ENCODE measurements at regions not wholly inside any gene's neighbourhood (a gene's known extent, or its start where the extent isn't known, plus 50 kb on each side); places are given as distances from the start of the nearest gene placed in this dataset.

DNA sequence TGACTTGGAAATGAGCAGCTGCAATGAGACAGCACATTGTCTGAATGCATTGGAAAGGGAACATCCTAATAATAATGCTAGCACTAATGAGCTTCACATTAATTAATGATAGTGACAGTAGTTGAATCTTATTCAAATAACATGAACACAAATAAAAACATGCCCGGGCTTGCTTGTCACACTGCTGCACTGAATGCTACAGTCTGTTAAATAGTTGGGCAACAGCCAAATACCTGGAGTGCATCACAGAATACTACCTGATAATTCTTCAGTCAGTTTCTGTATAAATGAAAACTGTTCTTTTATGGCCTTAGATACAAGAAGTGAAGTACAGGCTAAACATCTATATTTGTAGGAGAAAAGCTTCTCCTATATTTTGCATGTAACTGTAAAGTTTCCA is 458.7 kb downstream of the RNF144B start:
- Histone ChIP-seq H4K5ac (ENCODE audit: low read depth, low read length) (no peak overlapping the region), H3K4me1 (ENCODE audit: control insufficient read depth, insufficient read depth, low read length) (no peaks in the 10 kb centered on the region), H3K4me3 (ENCODE audit: insufficient read depth, low read depth, low read length) (no peak overlapping the region), H3K9me3 (ENCODE audit: control insufficient read depth, insufficient read depth, low read length) (peaks cover 2% of the 10 kb centered on the region), H3K9ac (ENCODE audit: low read depth, low read length) (no peak overlapping the region), H4K20me1 (ENCODE audit: insufficient read depth, low read length) (no peaks in the 10 kb centered on the region), H2AK9ac (replicated peaks; ENCODE audit: low read depth, low read length, poor library complexity) (no peak overlapping the region), H3K27me3 (ENCODE audit: control insufficient read depth, insufficient read depth, low read length) (no peaks in the 10 kb centered on the region), H3K4me2 (ENCODE audit: low read depth, low read length) (no peak overlapping the region), H2BK15ac (ENCODE audit: low read depth, low read length) (no peak overlapping the region), H3K27ac (ENCODE audit: insufficient read depth, low read length) (no peak overlapping the region), H3K18ac (ENCODE audit: low read depth, low read length) (no peak overlapping the region), H2AFZ (replicated peaks; ENCODE audit: low read length, poor library complexity) (no peak overlapping the region), H4K91ac (ENCODE audit: insufficient read depth, low read depth, low read length) (no peak overlapping the region), H3K4ac (ENCODE audit: low read depth, low read length) (no peak overlapping the region), H3K14ac (replicated peaks; ENCODE audit: low read depth, low read length) (no peak overlapping the region), H4K8ac (ENCODE audit: low read depth in 2 of 2, low read length in 2 of 2) (no peak overlapping the region), H3K36me3 (ENCODE audit: control insufficient read depth, insufficient read depth, low read length) (no peaks in the 10 kb centered on the region), H3K56ac (ENCODE audit: extremely low read depth, insufficient read depth, low read length) (no peak overlapping the region), H2AK5ac (ENCODE audit: low read depth, low read length) (no peak overlapping the region), H2BK5ac (ENCODE audit: low read depth, low read length, poor library complexity, severe bottlenecking) (no peak overlapping the region), H3K9me1 (ENCODE audit: insufficient read depth, low read length) (no peaks in the 10 kb centered on the region), H2BK20ac (ENCODE audit: low read depth, low read length) (no peak overlapping the region), H3K23ac (ENCODE audit: low read depth, low read length) (no peak overlapping the region), H3K79me1 (ENCODE audit: low read depth in 1 of 2, low read length in 2 of 2) (no peaks in the 10 kb centered on the region), H2BK120ac (ENCODE audit: low read depth, low read length) (no peak overlapping the region)
- ChIA-PET CTCF (no interaction called here), POLR2A (ENCODE audit: unreplicated experiment) (no interaction called here)
- TF ChIP-seq MXI1 (IDR thresholded peaks at IDR 0.05; ENCODE audit: borderline replicate concordance, low read depth, low read length), result no peak
- TF ChIP-seq RFX5 (IDR thresholded peaks at IDR 0.05; ENCODE audit: low read depth, low read length), result no peak
- TF ChIP-seq RAD21 (IDR thresholded peaks at IDR 0.05; ENCODE audit: low read length), result no peak
- no peak for TF ChIP-seq NFE2L2 (IDR thresholded peaks at IDR 0.05; ENCODE audit: low read depth, low read length)
- in situ Hi-C loops (cut with MboI; ENCODE audit: low sequenced_read_pairs) (no loop called here), dilution Hi-C loops (cut with HindIII; ENCODE audit: low sequenced_read_pairs, unreplicated experiment) (no loop called here), intact Hi-C loops (cut with micrococcal nuclease) (no loop called here)
- no peak for ATAC-seq (ENCODE audit: low read depth)
- BruUV-seq (replicated peaks), result no TSS peak
- WGBS, 2 experiments (ENCODE audit: extremely low coverage in 2 of 2, insufficient read length in 1 of 2), result no CpG with 5 or more reads among the region's 1 CpG
- DNase-seq, result no peak

All from IMR-90 (cell line).